ENCODE measurements at regions not wholly inside any gene's neighbourhood (a gene's known extent, or its start where the extent isn't known, plus 50 kb on each side); places are given as distances from the start of the nearest gene placed in this dataset.

- TF ChIP-seq EZH2 (IDR thresholded peaks at IDR 0.05; ENCODE audit: borderline replicate concordance, low read length) = no peak
- no peak for TF ChIP-seq CTCF (conservative IDR thresholded peaks at IDR 0.05 in 1 of 2, IDR thresholded peaks at IDR 0.05 in 1 of 2; ENCODE audit: extremely low read depth in 1 of 2, insufficient read depth in 1 of 2, low read depth in 1 of 2, low read length in 2 of 2)
Measured at GRCh38 chr2:223501641-223502040, 100.5 kb downstream of the SCG2 start.

Data from mammary epithelial cell (primary cell).